ENCODE measurements at regions not wholly inside any gene's neighbourhood (a gene's known extent, or its start where the extent isn't known, plus 50 kb on each side); places are given as distances from the start of the nearest gene placed in this dataset.
"Not testable (repeated sequence)": the region's sequence is repeated elsewhere in the genome, so short reads cannot be mapped to it uniquely, and the experiment has no call there.

DNA sequence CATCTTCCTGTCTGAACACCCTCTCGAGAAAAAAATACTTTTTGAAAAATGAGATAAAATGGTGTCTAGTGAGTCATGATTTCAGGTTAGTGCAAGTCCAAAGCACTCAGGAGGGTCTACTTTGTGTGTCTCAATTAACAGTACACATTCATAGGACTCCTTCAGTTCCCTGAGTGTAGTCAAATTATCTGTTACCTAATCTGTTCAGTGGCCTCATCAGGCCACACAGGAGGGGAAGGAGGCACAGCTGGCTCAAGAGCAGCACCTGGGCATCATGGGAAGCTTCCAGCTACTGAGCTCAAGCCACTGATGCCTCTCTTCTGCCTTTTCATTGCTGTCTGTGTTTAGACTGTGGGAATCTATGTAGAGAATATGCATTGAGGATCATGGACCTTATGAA is 341.4 kb upstream of the SGO1 start:
- TF ChIP-seq, protein P1, sequence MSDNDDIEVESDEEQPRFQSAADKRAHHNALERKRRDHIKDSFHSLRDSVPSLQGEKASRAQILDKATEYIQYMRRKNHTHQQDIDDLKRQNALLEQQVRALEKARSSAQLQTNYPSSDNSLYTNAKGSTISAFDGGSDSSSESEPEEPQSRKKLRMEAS (IDR thresholded peaks at IDR 0.05; ENCODE audit: low read depth, low read length) = no peak
- TF ChIP-seq, protein P2, sequence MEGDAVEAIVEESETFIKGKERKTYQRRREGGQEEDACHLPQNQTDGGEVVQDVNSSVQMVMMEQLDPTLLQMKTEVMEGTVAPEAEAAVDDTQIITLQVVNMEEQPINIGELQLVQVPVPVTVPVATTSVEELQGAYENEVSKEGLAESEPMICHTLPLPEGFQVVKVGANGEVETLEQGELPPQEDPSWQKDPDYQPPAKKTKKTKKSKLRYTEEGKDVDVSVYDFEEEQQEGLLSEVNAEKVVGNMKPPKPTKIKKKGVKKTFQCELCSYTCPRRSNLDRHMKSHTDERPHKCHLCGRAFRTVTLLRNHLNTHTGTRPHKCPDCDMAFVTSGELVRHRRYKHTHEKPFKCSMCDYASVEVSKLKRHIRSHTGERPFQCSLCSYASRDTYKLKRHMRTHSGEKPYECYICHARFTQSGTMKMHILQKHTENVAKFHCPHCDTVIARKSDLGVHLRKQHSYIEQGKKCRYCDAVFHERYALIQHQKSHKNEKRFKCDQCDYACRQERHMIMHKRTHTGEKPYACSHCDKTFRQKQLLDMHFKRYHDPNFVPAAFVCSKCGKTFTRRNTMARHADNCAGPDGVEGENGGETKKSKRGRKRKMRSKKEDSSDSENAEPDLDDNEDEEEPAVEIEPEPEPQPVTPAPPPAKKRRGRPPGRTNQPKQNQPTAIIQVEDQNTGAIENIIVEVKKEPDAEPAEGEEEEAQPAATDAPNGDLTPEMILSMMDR (IDR thresholded peaks at IDR 0.05; ENCODE audit: low read depth, low read length) = no peak
- TF ChIP-seq MYC (IDR thresholded peaks at IDR 0.05; ENCODE audit: low read depth, low read length) (no peak), POLR2A (IDR thresholded peaks at IDR 0.05; ENCODE audit: extremely low read depth, insufficient read length) (no peak)
- DNase-seq (ENCODE audit: low read depth) = no peak
- no peak overlapping the region for H3K4me3 ChIP-seq (ENCODE audit: low read depth, low read length)

DNA sequence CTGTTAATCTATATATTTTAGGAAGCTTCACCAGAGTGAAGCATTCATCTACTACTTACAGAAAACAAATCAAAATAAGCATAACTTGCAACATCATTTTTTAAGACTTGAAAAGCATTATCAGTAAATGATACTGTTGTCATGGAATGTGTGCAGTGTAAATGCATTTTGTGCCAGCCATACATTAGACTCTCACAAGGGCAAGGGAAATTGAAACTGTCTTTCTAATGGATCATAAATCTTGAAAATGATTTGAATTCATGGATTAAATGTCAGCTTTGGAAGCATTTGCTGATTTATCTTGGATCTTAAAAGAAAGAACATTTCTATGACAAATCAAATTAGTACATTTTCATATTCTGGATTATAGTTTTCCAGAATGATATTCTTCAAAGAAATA is 338.3 kb upstream of the SGO1 start:
- TF ChIP-seq, protein P2 (IDR thresholded peaks at IDR 0.05; ENCODE audit: low read depth, low read length) = no peak
- TF ChIP-seq, protein P1 (IDR thresholded peaks at IDR 0.05; ENCODE audit: low read depth, low read length) = no peak
- TF ChIP-seq POLR2A (IDR thresholded peaks at IDR 0.05; ENCODE audit: extremely low read depth, insufficient read length) (no peak), MYC (IDR thresholded peaks at IDR 0.05; ENCODE audit: low read depth, low read length) (no peak)
- DNase-seq (ENCODE audit: low read depth) = no peak
- H3K4me3 ChIP-seq (ENCODE audit: low read depth, low read length) = no peak overlapping the region

DNA sequence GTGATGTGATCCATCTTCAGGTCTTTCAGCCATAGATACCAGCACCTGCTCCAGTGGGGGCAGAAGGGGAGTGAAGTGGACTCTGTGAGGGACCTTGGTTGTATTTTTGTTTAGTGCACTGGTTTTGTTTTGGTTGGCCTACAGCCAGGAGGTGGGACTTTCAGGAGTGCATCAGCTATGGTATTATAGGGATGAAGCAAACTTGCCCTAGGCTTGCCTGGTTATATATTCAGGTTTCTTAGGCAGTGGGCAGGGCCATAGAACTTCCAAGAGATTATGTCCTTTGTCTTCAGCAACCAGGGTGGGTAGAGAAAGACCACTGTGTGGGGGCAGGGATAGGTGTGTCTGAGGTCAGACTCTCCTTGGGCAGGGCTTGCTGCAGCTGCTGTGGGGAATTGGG is 337.3 kb upstream of the SGO1 start:
- no peak for DNase-seq (ENCODE audit: low read depth)
- no peak for TF ChIP-seq POLR2A (IDR thresholded peaks at IDR 0.05; ENCODE audit: extremely low read depth, insufficient read length)
- no peak for TF ChIP-seq MYC (IDR thresholded peaks at IDR 0.05; ENCODE audit: low read depth, low read length)
- TF ChIP-seq, protein P2 (IDR thresholded peaks at IDR 0.05; ENCODE audit: low read depth, low read length) = no peak
- TF ChIP-seq, protein P1 (IDR thresholded peaks at IDR 0.05; ENCODE audit: low read depth, low read length) = no peak

DNA sequence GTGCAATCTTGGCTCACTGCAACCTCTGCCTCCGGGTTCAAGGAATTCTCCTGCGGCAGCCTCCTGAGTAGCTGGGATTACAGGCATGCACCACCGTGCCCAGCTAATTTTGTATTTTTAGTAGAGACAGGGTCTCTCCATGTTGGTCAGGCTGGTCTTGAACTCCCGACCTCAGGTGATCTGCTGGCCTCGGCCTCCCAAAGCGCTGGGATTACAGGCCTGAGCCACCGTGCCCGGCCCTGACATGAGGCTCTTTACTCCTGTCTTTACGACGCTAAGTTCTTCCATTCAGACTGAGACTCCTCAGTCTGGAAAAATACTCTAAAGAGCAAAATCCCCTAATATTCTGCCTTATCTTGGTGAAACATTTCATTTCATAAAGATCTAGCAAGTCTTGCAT is 331.3 kb upstream of the SGO1 start:
- DNase-seq (ENCODE audit: low read depth); H3K4me3 ChIP-seq (ENCODE audit: low read depth, low read length): not testable (repeated sequence)

More for the DNA sequence above, 337.3 kb upstream of the SGO1 start:
- H3K4me3 ChIP-seq (ENCODE audit: low read depth, low read length) = no peak overlapping the region

DNA sequence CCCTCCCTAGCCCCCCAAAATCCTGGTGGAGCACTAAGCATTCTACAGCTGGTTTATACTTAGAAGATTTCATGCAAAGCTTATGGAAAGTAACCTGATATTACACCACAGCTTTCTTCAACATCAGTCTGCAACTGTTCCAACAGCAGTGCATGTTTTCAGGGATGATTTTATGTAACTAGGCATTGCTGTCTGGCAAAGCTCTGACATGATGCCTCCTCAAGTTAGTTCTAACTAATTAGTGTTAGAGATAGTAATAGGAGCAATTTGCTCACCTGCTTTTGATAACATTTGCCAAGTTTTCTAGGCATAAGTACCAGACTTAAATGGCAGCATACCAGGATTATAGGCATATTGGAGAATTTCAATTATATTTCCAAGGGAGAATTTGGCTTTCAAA is 330.3 kb upstream of the SGO1 start:
- DNase-seq (ENCODE audit: low read depth) = no peak
- TF ChIP-seq, protein P1 (IDR thresholded peaks at IDR 0.05; ENCODE audit: low read depth, low read length) = no peak
- TF ChIP-seq MYC (IDR thresholded peaks at IDR 0.05; ENCODE audit: low read depth, low read length) (no peak), POLR2A (IDR thresholded peaks at IDR 0.05; ENCODE audit: extremely low read depth, insufficient read length) (no peak)
- TF ChIP-seq, protein P2 (IDR thresholded peaks at IDR 0.05; ENCODE audit: low read depth, low read length) = no peak

DNA sequence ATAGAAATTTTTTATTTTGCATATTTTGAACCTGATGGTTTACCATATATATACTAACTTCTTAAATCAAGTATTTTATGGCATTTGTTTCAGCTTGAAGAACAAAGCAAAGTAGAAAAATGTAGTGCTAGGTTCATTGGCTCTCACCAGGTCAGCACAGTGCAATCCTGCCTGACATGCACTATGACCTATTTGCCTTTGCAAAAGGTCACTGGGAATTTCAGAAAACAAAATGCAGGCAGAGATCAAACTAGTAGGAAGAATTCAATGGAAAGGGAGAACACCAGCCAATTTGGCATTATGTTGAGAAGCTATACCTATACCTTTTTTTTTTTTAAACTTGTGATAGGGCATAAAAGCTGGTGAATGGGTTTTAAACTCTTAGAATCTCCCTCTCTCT is 329.8 kb upstream of the SGO1 start:
- no peak overlapping the region for H3K4me3 ChIP-seq (ENCODE audit: low read depth, low read length)
- no peak for DNase-seq (ENCODE audit: low read depth)
- TF ChIP-seq, protein P1 (IDR thresholded peaks at IDR 0.05; ENCODE audit: low read depth, low read length) = no peak
- TF ChIP-seq MYC (IDR thresholded peaks at IDR 0.05; ENCODE audit: low read depth, low read length) (no peak), POLR2A (IDR thresholded peaks at IDR 0.05; ENCODE audit: extremely low read depth, insufficient read length) (no peak)
- TF ChIP-seq, protein P2 (IDR thresholded peaks at IDR 0.05; ENCODE audit: low read depth, low read length) = no peak

More for the DNA sequence above, 330.3 kb upstream of the SGO1 start:
- H3K4me3 ChIP-seq (ENCODE audit: low read depth, low read length) = no peak overlapping the region

Measured in NB4 (cell line).